ENCODE measurements at regions not wholly inside any gene's neighbourhood (a gene's known extent, or its start where the extent isn't known, plus 50 kb on each side); places are given as distances from the start of the nearest gene placed in this dataset.

DNA sequence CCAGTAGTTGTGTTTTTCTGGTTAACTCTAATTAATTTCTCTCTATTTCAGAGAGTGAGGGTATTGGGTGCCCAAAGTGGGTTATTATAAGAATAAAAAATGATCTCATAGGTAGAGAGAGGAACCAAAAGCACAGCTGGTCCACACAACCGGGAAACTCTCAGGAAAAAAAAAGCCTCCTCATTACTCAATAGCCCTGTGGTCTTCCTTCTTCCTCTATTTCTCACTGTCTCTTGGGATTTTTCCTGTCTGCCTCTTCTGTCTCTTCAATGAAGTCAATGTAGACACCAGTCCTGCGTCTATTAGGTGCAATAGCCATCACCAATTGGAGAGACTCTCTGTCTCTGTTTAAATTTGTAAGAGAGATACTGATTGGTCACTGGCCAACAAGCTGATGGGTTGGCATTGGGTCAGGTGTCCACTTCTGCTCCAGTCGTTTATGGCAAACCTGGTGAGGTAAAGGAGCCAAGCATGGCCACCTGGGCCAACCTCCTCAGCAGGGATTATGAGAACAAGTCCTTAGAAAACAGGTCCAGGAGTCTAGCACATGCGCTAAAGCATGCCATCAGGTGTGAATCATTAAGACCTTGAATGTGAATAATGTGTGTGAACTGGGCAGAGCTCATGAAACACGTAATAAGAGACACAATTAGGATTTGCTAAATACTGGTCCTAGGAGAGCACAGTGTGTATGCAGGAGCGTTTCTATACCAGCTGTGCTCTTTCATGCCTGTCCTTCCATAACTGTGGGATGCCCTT lies 443.0 kb upstream of the RUNX1 start:
- TF ChIP-seq GATA1 (IDR thresholded peaks at IDR 0.05; ENCODE audit: low read depth, low read length) (no peak), POLR2A (IDR thresholded peaks at IDR 0.05; ENCODE audit: low read length) (no peak)
- no peak for DNase-seq

DNA sequence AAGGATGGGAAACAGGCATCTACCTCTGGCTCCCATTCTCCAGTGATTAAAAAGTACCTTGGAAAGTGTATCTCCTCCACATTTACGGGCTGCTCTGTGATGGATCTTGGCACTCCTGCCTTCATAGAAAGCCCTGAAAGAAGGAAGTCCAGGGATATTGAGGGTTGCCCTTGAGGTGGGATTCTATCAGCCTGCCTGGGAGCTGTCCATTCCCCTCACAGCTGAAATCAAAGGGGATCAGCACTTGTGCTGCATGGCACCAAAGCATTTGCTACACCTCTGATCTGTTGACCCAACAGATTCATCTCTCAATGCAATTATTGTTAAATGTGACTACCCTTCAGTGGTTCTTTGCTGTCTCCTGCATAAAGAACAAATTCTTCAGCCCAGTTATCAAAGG lies 442.0 kb upstream of the RUNX1 start:
- TF ChIP-seq POLR2A (IDR thresholded peaks at IDR 0.05; ENCODE audit: low read length) (no peak), GATA1 (IDR thresholded peaks at IDR 0.05; ENCODE audit: low read depth, low read length) (no peak)

DNA sequence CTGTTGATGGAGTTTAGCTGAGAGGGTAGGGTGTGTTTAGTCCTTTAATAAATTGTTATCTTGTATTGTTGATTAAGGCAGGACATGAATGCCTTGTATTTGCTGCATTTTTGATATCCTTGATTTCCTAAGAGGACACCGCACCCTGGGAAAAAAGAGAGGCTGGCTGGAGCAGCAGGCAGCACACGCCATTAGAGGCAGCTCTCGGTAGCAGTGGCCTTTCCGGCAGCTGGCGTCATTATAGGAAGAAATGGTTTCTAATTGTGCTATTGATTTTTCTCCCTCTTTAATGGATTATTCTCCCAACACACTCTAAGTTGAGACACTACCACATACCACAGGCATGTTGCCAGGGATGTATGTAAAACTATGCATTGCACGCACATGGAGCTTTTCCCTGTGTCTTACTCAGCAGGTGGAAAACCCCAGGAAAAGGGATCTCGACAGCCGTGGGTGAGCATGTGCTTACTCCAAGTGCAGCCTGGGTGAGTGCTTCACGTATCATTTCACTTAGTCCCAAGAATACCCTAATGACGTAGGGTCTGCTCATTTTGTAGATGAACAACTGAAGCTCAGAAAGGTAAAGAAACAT lies 440.4 kb upstream of the RUNX1 start:
- no peak for DNase-seq
- no peak for TF ChIP-seq POLR2A (IDR thresholded peaks at IDR 0.05; ENCODE audit: low read length)

More for the DNA sequence above, 442.0 kb upstream of the RUNX1 start:
- DNase-seq = no peak

DNA sequence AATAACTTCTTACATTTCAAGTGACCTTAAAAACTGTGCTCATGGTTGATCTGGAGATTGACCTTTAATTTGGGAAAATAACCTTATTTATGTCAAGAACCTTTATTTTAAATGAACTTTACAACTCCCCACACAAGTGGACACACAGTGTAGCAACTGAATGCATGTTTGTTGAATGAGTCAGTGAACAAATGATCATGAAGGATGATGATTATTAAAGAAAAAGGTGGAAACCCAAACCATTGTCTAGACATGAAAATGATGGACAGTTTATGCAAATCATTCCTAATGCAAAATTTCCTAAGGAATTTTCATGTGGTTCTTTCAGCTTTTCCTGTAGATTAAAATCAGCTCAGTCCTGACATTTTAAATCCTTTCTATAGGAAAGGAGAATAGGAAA lies 439.8 kb upstream of the RUNX1 start:
- TF ChIP-seq POLR2A (IDR thresholded peaks at IDR 0.05; ENCODE audit: low read length) (no peak), GATA1 (IDR thresholded peaks at IDR 0.05; ENCODE audit: low read depth, low read length) (no peak)
- no peak for DNase-seq

DNA sequence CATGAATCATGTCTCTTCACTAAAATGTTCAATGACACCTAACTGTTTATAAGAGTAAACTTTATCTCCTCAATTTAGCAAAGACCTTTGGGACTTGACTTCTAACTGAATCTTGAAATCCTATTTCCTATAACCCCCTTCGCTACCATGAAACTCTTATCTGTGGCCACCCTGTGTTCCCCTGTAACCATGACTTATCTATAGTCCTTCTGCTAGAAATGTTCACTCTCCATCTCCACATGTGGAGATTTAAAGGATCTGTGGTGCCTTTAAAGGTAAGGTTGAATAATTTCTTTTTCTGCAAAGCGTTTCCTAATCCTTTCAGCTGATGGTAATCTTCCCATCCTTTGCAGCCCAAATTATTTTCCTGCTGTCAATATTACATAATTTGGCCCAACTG lies 436.3 kb upstream of the RUNX1 start:
- peak; percentile 50 to 75 for DNase-seq
- TF ChIP-seq GATA1 (IDR thresholded peaks at IDR 0.05; ENCODE audit: low read depth, low read length) = no peak
- no peak for TF ChIP-seq POLR2A (IDR thresholded peaks at IDR 0.05; ENCODE audit: low read length)

DNA sequence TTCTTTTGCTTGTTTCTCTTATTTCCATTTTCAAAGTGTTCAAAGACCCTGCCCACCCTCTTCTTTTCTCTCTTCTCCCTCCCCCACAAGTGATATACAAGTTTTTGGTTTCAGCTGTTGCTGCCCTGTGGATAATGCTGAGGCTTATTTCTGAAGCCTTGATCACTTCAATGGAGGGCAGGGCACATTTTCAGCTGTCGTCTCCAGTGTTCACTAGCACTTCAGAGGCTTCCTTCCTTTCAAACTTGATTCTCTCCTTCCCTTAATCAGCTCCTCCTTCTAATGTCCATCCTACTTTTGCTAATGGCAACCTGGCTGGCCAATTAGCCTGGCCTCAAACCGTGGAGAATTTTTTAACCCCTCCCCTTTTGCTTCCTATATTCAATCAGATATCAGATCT lies 435.7 kb upstream of the RUNX1 start:
- TF ChIP-seq POLR2A (IDR thresholded peaks at IDR 0.05; ENCODE audit: low read length) = no peak
- no peak for TF ChIP-seq GATA1 (IDR thresholded peaks at IDR 0.05; ENCODE audit: low read depth, low read length)

DNA sequence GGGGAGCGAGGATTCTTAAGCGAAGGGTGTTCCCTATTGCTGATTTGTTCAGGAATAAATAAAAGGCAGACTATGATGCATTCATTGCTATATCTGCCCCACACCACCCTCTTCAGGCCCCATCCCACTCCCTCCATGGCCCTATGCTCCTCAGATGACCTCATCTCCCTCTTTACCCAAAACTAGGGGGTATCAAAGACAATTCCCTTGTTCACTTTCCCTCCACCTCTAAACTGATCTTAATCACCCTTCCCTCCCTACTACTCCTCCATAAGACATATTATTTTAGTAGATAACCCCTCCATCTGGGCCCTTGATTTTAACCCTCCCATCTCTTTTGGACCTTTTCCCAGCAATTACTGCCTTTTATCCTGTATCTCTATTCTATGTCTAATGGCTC lies 434.9 kb upstream of the RUNX1 start:
- TF ChIP-seq POLR2A (IDR thresholded peaks at IDR 0.05; ENCODE audit: low read length) = no peak
- no peak for TF ChIP-seq GATA1 (IDR thresholded peaks at IDR 0.05; ENCODE audit: low read depth, low read length)
- peak; percentile 26 to 37 for DNase-seq

More for the DNA sequence above, 435.7 kb upstream of the RUNX1 start:
- no peak for DNase-seq

DNA sequence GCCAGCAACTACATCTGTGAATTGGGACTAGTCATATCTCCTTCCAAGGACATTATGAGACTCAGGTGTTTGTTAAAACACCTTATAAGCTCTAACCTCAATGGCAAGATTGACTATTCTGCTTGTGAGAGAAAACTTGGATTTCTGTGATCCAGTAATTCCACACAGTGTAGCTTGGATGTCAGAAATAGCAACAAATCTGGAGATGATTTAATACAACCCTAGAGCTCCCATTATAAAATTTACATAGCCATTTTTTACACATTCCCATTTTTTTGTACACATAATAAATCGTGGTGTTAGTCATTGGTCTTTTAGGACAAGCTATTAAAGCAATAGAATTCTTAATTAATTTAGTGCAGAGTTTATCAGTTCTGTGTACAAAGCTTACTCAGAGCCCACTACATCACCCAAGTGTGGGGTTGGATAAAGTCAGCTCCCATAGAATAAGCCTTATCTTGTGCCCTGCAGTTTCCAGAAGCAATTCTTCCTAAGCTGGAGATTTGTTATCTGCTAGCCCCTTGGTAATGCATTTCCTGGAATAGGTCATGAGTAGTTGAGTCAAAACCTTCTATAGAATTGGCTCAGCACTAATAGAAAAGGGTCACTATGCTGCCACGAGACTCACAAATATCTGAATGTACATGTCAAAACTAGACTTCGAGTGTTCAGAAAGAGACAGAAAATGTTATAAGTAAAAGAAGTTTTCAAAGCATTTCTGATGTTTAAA lies 434.0 kb upstream of the RUNX1 start:
- TF ChIP-seq POLR2A (IDR thresholded peaks at IDR 0.05; ENCODE audit: low read length) = no peak
- no peak for TF ChIP-seq GATA1 (IDR thresholded peaks at IDR 0.05; ENCODE audit: low read depth, low read length)
- peak; percentile 73 to 86 for DNase-seq

DNA sequence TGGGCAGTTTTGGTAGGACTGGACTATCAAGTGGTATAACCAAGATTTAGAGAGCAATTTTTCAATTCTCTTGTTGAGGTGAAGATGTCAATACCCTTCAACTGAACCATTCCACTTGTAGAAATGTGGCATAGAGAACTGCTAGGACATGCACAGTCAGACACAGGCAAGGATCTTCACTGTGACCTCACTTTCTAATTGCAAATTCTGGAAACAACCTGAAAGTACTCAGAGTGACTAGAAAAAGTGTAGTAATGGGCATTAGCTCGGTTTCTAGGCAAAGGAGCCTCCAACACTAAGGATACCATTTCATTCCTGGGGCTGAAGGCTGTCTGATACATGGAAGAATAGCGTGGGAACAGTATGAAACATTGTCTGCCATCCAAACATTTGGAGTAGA lies 433.0 kb upstream of the RUNX1 start:
- no peak for DNase-seq
- TF ChIP-seq POLR2A (IDR thresholded peaks at IDR 0.05; ENCODE audit: low read length) (no peak), GATA1 (IDR thresholded peaks at IDR 0.05; ENCODE audit: low read depth, low read length) (no peak)

DNA sequence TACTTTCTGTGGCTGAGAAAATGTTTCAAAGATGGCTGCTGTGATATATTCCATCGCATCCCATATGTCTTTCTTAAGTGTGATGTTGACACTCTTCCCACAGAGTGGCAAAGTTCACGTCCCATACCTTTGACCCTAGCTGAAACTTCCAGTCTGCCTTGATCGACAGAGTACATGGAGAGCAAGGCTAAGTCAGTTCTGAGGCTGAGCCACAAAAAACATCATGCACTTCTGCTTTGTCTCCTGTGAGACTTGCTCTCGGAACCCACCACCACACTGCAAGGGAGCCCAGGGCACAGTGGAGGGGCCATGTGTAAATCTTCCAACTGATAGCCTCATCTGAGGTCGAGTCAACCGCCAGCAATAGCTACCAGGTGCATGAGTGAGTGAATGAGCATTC lies 431.9 kb upstream of the RUNX1 start:
- no peak for TF ChIP-seq POLR2A (IDR thresholded peaks at IDR 0.05; ENCODE audit: low read length)
- TF ChIP-seq GATA1 (IDR thresholded peaks at IDR 0.05; ENCODE audit: low read depth, low read length) = no peak
- no peak for DNase-seq

DNA sequence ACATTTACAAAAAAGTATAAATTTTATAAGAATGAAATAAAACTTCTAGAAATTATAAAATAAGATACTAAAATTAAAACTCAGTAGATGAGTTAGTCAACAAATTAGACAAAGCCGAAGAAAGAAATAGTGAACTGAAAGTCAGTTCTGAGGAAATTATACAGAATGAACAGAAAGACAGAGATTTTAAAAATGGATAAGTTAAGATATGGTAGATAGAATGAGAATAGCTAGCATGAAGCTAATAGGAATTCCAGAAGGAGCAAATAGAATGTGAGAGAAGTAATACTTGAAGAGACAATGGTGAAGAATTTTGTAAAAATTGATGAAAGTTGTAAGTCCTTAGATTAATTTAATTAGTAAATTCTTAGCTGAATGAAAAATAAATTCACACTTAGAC lies 430.4 kb upstream of the RUNX1 start:
- no peak for DNase-seq
- TF ChIP-seq GATA1 (IDR thresholded peaks at IDR 0.05; ENCODE audit: low read depth, low read length) (no peak), POLR2A (IDR thresholded peaks at IDR 0.05; ENCODE audit: low read length) (no peak)

DNA sequence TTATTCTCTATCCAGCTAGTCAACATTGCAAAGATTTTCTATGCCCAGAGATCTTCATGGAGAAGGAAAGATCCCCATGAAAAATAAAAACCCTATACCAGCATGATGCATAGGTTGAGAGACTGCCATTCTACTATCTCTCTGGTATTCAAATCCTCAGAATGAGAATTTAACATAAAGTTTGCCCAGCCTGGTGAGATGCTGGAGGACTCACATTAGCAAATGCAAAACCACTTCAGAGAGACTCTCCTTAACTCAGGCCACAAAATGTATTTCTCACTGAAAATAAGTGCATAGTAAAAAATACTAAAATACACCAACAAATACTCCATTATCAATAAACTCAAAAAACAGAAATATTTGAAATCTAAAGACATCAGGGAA lies 430.0 kb upstream of the RUNX1 start:
- DNase-seq = no peak
- no peak for TF ChIP-seq GATA1 (IDR thresholded peaks at IDR 0.05; ENCODE audit: low read depth, low read length)
- no peak for TF ChIP-seq POLR2A (IDR thresholded peaks at IDR 0.05; ENCODE audit: low read length)

DNA sequence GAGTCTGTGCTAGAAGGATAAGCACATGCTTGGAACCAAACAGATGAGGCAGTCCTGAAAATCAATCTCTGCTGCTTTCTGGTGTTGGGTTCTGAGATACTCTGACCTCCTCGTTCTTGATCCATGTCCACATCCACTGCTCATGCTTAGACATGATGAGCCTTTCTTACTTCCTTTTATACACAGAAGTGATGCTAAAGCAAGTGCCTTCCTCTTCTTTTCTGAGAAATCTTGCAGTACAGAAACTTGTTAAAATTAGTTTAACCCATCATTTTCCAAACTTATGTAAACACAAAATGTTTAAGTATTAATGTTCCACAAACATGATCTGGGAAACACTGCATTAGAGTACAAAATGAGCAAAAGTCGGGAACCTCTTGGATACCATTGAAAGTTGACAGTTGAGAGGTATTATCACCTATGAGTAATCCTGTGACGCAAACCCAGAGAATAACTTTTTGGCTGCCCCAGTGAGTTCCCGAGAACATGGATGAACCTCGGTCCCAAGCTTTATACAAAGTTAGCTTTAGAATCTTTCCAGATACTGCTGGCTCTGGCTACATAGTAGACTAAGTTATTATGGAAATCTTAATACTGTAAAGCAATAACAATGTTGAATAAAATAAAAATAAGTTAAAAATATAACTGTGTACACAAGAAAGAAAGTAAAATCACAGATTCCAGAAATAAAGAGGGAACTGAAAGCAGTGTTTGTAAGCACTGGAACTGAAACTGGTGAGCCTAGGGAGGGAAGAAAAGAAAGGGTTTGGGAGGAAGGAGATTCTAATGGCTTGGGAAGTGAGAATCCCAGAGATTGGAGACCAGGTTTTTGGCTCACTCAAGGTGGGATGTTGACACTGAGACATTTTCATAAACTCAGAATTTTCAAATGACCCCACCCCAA lies 429.3 kb upstream of the RUNX1 start:
- no peak for DNase-seq
- TF ChIP-seq POLR2A (IDR thresholded peaks at IDR 0.05; ENCODE audit: low read length) = no peak
- no peak for TF ChIP-seq GATA1 (IDR thresholded peaks at IDR 0.05; ENCODE audit: low read depth, low read length)

DNA sequence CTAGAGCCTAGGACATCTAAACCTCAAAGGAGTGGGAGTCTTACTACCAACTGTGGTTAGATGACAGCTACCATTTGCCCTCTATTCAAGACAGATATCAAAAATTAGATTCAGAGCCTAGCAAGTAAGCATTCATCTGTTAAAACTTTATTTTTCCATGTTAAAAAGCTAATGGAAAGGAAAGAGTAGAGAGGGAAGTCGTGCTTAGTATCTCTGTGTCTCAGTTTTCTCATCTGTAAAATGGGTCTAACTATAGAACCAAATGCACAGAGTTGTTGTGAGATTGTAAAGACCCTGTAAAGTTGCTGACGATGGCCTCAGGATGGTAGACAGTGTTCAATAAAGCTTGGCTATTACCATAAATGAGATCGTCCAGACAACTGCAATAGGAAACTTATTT lies 428.5 kb upstream of the RUNX1 start:
- TF ChIP-seq POLR2A (IDR thresholded peaks at IDR 0.05; ENCODE audit: low read length) (no peak), GATA1 (IDR thresholded peaks at IDR 0.05; ENCODE audit: low read depth, low read length) (no peak)
- DNase-seq = no peak

Measured in erythroblast (primary cell).